ENCODE measurements at regions not wholly inside any gene's neighbourhood (a gene's known extent, or its start where the extent isn't known, plus 50 kb on each side); places are given as distances from the start of the nearest gene placed in this dataset.

DNA sequence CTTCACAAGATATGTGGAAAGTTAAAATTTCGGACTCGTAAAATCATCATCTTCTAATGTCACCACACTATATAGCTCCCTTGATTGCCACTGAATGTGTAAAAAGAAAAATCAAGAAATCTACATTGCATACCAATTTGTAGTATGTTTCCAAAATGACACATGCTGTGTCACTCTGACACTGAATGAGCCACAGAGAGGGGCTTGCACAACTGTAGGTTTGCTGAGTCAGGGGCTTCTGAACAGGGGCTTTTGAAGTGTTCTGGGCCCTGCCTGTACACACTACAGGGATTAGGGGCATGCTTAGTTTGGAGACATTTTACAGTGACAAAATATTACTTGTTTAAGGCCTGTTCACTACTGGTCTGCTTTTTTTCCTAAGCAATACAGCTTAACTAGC, 234.4 kb upstream of the GRAMD2B start:
- TF ChIP-seq POLR2AphosphoS5 (IDR thresholded peaks at IDR 0.05; ENCODE audit: low read depth, low read length) = no peak
- TF ChIP-seq, protein P1, sequence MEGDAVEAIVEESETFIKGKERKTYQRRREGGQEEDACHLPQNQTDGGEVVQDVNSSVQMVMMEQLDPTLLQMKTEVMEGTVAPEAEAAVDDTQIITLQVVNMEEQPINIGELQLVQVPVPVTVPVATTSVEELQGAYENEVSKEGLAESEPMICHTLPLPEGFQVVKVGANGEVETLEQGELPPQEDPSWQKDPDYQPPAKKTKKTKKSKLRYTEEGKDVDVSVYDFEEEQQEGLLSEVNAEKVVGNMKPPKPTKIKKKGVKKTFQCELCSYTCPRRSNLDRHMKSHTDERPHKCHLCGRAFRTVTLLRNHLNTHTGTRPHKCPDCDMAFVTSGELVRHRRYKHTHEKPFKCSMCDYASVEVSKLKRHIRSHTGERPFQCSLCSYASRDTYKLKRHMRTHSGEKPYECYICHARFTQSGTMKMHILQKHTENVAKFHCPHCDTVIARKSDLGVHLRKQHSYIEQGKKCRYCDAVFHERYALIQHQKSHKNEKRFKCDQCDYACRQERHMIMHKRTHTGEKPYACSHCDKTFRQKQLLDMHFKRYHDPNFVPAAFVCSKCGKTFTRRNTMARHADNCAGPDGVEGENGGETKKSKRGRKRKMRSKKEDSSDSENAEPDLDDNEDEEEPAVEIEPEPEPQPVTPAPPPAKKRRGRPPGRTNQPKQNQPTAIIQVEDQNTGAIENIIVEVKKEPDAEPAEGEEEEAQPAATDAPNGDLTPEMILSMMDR (IDR thresholded peaks at IDR 0.05) = no peak
- TF ChIP-seq, protein P2, sequence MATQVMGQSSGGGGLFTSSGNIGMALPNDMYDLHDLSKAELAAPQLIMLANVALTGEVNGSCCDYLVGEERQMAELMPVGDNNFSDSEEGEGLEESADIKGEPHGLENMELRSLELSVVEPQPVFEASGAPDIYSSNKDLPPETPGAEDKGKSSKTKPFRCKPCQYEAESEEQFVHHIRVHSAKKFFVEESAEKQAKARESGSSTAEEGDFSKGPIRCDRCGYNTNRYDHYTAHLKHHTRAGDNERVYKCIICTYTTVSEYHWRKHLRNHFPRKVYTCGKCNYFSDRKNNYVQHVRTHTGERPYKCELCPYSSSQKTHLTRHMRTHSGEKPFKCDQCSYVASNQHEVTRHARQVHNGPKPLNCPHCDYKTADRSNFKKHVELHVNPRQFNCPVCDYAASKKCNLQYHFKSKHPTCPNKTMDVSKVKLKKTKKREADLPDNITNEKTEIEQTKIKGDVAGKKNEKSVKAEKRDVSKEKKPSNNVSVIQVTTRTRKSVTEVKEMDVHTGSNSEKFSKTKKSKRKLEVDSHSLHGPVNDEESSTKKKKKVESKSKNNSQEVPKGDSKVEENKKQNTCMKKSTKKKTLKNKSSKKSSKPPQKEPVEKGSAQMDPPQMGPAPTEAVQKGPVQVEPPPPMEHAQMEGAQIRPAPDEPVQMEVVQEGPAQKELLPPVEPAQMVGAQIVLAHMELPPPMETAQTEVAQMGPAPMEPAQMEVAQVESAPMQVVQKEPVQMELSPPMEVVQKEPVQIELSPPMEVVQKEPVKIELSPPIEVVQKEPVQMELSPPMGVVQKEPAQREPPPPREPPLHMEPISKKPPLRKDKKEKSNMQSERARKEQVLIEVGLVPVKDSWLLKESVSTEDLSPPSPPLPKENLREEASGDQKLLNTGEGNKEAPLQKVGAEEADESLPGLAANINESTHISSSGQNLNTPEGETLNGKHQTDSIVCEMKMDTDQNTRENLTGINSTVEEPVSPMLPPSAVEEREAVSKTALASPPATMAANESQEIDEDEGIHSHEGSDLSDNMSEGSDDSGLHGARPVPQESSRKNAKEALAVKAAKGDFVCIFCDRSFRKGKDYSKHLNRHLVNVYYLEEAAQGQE (IDR thresholded peaks at IDR 0.05; ENCODE audit: insufficient read depth in 1 of 2, low read depth in 2 of 2, low read length in 1 of 2) = no peak
